NCI-H1092 (cell line): ENCODE measurements at regions not wholly inside any gene's neighbourhood (a gene's known extent, or its start where the extent isn't known, plus 50 kb on each side); places are given as distances from the start of the nearest gene placed in this dataset.
"Not testable (repeated sequence)": the region's sequence is repeated elsewhere in the genome, so short reads cannot be mapped to it uniquely, and the experiment has no call there.

ENCODE experiments used
- DNase-seq: peaks from one replicate; lab custom pipeline; 2025; lab: John Stamatoyannopoulos, UW

- not testable (repeated sequence) for DNase-seq
These were observed 116.6 kb upstream of the MBNL1 start for GRCh38 chr3:152151877-152152765.

- DNase-seq: not testable (repeated sequence)
These were observed 115.6 kb upstream of the MBNL1 start for GRCh38 chr3:152153115-152153514.

GRCh38 chr3:152155246-152156020, 113.3 kb upstream of the MBNL1 start:
- no peak for DNase-seq

- no peak for DNase-seq
These were observed 111.8 kb upstream of the MBNL1 start for GRCh38 chr3:152156880-152157279.

GRCh38 chr3:152157337-152157736, 111.4 kb upstream of the MBNL1 start:
- DNase-seq: no peak

- DNase-seq: no peak
These were observed 109.4 kb upstream of the MBNL1 start for GRCh38 chr3:152159328-152159727.

GRCh38 chr3:152160350-152161011, 108.2 kb upstream of the MBNL1 start:
- no peak for DNase-seq

GRCh38 chr3:152172460-152172859, 96.3 kb upstream of the MBNL1 start:
- DNase-seq: no peak

- DNase-seq: no peak
These were observed 95.1 kb upstream of the MBNL1 start for GRCh38 chr3:152173627-152174026.

- no peak for DNase-seq
These were observed 93.7 kb upstream of the MBNL1 start for GRCh38 chr3:152174876-152175527.

- DNase-seq: no peak
These were observed 93.2 kb upstream of the MBNL1 start for GRCh38 chr3:152175528-152175889.

GRCh38 chr3:152176241-152176640, 92.5 kb upstream of the MBNL1 start:
- no peak for DNase-seq

- DNase-seq: no peak
These were observed 91.7 kb upstream of the MBNL1 start for GRCh38 chr3:152176998-152177397.

- no peak for DNase-seq
These were observed 91.0 kb upstream of the MBNL1 start for GRCh38 chr3:152177757-152178156.

GRCh38 chr3:152183473-152183872, 85.3 kb upstream of the MBNL1 start:
- peak; percentile 17 for DNase-seq

- DNase-seq: no peak
These were observed 83.6 kb upstream of the MBNL1 start for GRCh38 chr3:152184971-152185686.

- no peak for DNase-seq
These were observed 82.7 kb upstream of the MBNL1 start for GRCh38 chr3:152185891-152186630.

- no peak for DNase-seq
These were observed 78.0 kb upstream of the MBNL1 start for GRCh38 chr3:152190636-152191183.

GRCh38 chr3:152192050-152192449, 76.7 kb upstream of the MBNL1 start:
- no peak for DNase-seq

GRCh38 chr3:152192936-152193672, 75.6 kb upstream of the MBNL1 start:
- DNase-seq: no peak
